ENCODE measurements at regions not wholly inside any gene's neighbourhood (a gene's known extent, or its start where the extent isn't known, plus 50 kb on each side); places are given as distances from the start of the nearest gene placed in this dataset.

GRCh38 chr4:149931431-149931830, 115.8 kb upstream of the IQCM start:
- no peaks in the 10 kb centered on the region for H3K9me3 ChIP-seq (replicated peaks; ENCODE audit: low read length)
- no peak overlapping the region for H3K4me2 ChIP-seq (ENCODE audit: low read length)
- H3K9ac ChIP-seq (ENCODE audit: low read depth, low read length): no peak overlapping the region
- no peaks in the 10 kb centered on the region for H3K36me3 ChIP-seq (ENCODE audit: insufficient read depth, low read length)
- H3K4me3 ChIP-seq (ENCODE audit: low read length): no peak overlapping the region
- no peaks in the 10 kb centered on the region for H3K27me3 ChIP-seq (ENCODE audit: control insufficient read depth, insufficient read depth, low read length)
- no peaks in the 10 kb centered on the region for H3K4me1 ChIP-seq (ENCODE audit: control insufficient read depth, insufficient read depth, low read length)

- Histone ChIP-seq H3K4me2 (ENCODE audit: low read length) (no peak overlapping the region), H3K4me1 (ENCODE audit: control insufficient read depth, insufficient read depth, low read length) (no peaks in the 10 kb centered on the region), H3K9me3 (replicated peaks; ENCODE audit: low read length) (no peaks in the 10 kb centered on the region), H3K9ac (ENCODE audit: low read depth, low read length) (no peak overlapping the region), H3K4me3 (ENCODE audit: low read length) (no peak overlapping the region), H3K36me3 (ENCODE audit: insufficient read depth, low read length) (no peaks in the 10 kb centered on the region), H3K27me3 (ENCODE audit: control insufficient read depth, insufficient read depth, low read length) (no peaks in the 10 kb centered on the region)
Observed at GRCh38 chr4:149932188-149932587, 116.5 kb upstream of the IQCM start.

GRCh38 chr4:149933120-149933519, 117.5 kb upstream of the IQCM start:
- Histone ChIP-seq H3K4me3 (ENCODE audit: low read length) (no peak overlapping the region), H3K27me3 (ENCODE audit: control insufficient read depth, insufficient read depth, low read length) (no peaks in the 10 kb centered on the region), H3K9me3 (replicated peaks; ENCODE audit: low read length) (no peaks in the 10 kb centered on the region), H3K9ac (ENCODE audit: low read depth, low read length) (no peak overlapping the region), H3K4me2 (ENCODE audit: low read length) (no peak overlapping the region), H3K4me1 (ENCODE audit: control insufficient read depth, insufficient read depth, low read length) (no peaks in the 10 kb centered on the region), H3K36me3 (ENCODE audit: insufficient read depth, low read length) (no peaks in the 10 kb centered on the region)

DNA sequence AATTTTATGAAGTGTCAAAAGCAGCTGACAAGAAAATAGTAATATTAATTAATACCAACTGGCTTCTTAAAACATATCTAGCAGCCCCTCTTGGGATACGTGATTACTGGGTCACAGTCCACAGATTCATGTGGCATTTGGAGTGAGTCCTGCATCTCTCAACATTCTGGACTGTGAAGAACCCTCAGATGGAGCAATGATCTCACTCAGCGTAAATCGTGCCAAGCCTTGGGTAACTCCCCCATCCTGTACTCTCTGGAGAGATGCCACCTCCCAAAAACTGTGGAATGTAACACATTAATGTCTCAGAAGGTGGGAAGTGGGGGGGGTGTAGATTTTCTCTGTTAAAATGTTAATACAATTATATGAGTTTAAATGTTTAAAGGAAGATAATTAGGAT, 118.2 kb upstream of the IQCM start:
- no peaks in the 10 kb centered on the region for H3K9me3 ChIP-seq (replicated peaks; ENCODE audit: low read length)

DNA sequence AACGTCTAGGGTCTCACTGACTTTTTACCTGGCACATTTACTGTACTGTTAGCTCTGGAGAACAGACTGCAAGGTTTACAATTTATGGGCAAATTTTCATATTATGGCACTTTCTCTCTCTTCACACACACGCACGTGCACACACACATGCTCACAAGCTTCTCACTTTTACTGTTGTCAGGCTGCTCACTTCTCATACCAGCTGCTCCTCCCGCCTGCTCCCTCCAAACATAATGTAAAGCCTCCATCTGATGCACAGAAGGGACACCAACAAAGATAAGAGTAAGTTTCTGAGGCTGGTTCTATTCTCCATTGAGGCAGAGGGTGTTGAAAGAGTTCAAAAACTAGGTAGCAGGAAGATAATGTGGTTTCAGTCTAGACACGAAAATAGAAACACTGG, 128.9 kb upstream of the DCLK2 start:
- Histone ChIP-seq H3K9me3 (replicated peaks; ENCODE audit: low read length) (no peaks in the 10 kb centered on the region), H3K27me3 (ENCODE audit: control insufficient read depth, insufficient read depth, low read length) (no peaks in the 10 kb centered on the region), H3K4me1 (ENCODE audit: control insufficient read depth, insufficient read depth, low read length) (no peaks in the 10 kb centered on the region), H3K9ac (ENCODE audit: low read depth, low read length) (no peak overlapping the region), H3K4me3 (ENCODE audit: low read length) (no peak overlapping the region), H3K36me3 (ENCODE audit: insufficient read depth, low read length) (no peaks in the 10 kb centered on the region), H3K4me2 (ENCODE audit: low read length) (no peak overlapping the region)

More for the DNA sequence above, 118.2 kb upstream of the IQCM start:
- H3K36me3 ChIP-seq (ENCODE audit: insufficient read depth, low read length): no peaks in the 10 kb centered on the region
- no peak overlapping the region for H3K4me2 ChIP-seq (ENCODE audit: low read length)
- no peaks in the 10 kb centered on the region for H3K27me3 ChIP-seq (ENCODE audit: control insufficient read depth, insufficient read depth, low read length)
- H3K4me1 ChIP-seq (ENCODE audit: control insufficient read depth, insufficient read depth, low read length): no peaks in the 10 kb centered on the region
- no peak overlapping the region for H3K9ac ChIP-seq (ENCODE audit: low read depth, low read length)
- H3K4me3 ChIP-seq (ENCODE audit: low read length): no peak overlapping the region

- Histone ChIP-seq H3K4me1 (ENCODE audit: control insufficient read depth, insufficient read depth, low read length) (no peaks in the 10 kb centered on the region), H3K9ac (ENCODE audit: low read depth, low read length) (no peak overlapping the region), H3K4me2 (ENCODE audit: low read length) (no peak overlapping the region), H3K36me3 (ENCODE audit: insufficient read depth, low read length) (no peaks in the 10 kb centered on the region), H3K9me3 (replicated peaks; ENCODE audit: low read length) (no peaks in the 10 kb centered on the region), H3K27me3 (ENCODE audit: control insufficient read depth, insufficient read depth, low read length) (no peaks in the 10 kb centered on the region), H3K4me3 (ENCODE audit: low read length) (no peak overlapping the region)
Observed at GRCh38 chr4:149951152-149951900, 126.9 kb upstream of the DCLK2 start.

- H3K4me1 ChIP-seq (ENCODE audit: control insufficient read depth, insufficient read depth, low read length): no peaks in the 10 kb centered on the region
- no peaks in the 10 kb centered on the region for H3K36me3 ChIP-seq (ENCODE audit: insufficient read depth, low read length)
Observed at GRCh38 chr4:149952101-149952500, 126.1 kb upstream of the DCLK2 start.

DNA sequence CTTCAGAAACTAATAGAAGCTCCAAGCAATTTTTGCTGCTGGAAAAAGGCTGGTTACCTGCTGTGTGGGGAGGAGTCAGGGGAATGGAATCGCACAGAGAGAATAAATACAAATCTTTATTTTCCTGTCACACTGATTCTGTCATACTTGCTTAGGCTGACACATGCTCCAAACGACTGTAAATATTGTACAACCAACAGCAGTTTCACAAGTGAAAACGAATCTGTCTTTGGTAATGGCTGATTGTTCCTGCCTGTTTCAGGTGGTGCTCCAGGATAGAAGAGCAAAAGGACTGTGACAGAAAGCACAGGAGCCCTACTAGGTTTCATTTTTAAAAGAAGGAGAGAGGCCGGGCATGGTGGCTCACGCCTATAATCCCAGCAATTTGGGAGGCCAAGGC, 125.5 kb upstream of the DCLK2 start:
- Histone ChIP-seq H3K4me3 (ENCODE audit: low read length) (no peak overlapping the region), H3K36me3 (ENCODE audit: insufficient read depth, low read length) (no peaks in the 10 kb centered on the region), H3K9ac (ENCODE audit: low read depth, low read length) (no peak overlapping the region), H3K4me2 (ENCODE audit: low read length) (no peak overlapping the region), H3K4me1 (ENCODE audit: control insufficient read depth, insufficient read depth, low read length) (no peaks in the 10 kb centered on the region), H3K27me3 (ENCODE audit: control insufficient read depth, insufficient read depth, low read length) (no peaks in the 10 kb centered on the region), H3K9me3 (replicated peaks; ENCODE audit: low read length) (no peaks in the 10 kb centered on the region)

More at GRCh38 chr4:149952101-149952500, 126.1 kb upstream of the DCLK2 start:
- Histone ChIP-seq H3K9me3 (replicated peaks; ENCODE audit: low read length) (no peaks in the 10 kb centered on the region), H3K9ac (ENCODE audit: low read depth, low read length) (no peak overlapping the region), H3K27me3 (ENCODE audit: control insufficient read depth, insufficient read depth, low read length) (no peaks in the 10 kb centered on the region), H3K4me3 (ENCODE audit: low read length) (no peak overlapping the region), H3K4me2 (ENCODE audit: low read length) (no peak overlapping the region)

GRCh38 chr4:149955780-149956390, 122.4 kb upstream of the DCLK2 start:
- H3K9me3 ChIP-seq (replicated peaks; ENCODE audit: low read length): no peaks in the 10 kb centered on the region
- no peaks in the 10 kb centered on the region for H3K36me3 ChIP-seq (ENCODE audit: insufficient read depth, low read length)
- H3K9ac ChIP-seq (ENCODE audit: low read depth, low read length): no peak overlapping the region
- no peaks in the 10 kb centered on the region for H3K27me3 ChIP-seq (ENCODE audit: control insufficient read depth, insufficient read depth, low read length)
- H3K4me2 ChIP-seq (ENCODE audit: low read length): no peak overlapping the region
- H3K4me3 ChIP-seq (ENCODE audit: low read length): no peak overlapping the region
- no peaks in the 10 kb centered on the region for H3K4me1 ChIP-seq (ENCODE audit: control insufficient read depth, insufficient read depth, low read length)

DNA sequence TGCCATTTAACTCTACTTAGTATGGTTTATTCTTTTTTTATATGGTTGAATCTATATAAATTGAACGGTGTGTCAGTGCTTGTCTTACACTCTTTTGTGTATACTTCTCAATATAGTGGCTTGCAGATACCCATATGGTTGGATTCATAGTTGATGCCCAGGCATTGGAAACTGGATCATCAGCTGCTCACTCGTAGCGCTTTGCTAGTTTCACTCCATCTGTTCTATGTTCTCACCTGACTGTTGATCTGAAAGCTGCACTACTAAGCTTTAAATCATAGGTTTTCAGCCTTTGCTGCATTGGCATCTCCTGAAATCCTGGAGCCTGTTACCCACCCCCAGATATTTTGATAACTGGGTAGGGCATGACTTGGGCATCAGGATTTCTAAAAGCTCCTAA, 121.6 kb upstream of the DCLK2 start:
- H3K4me3 ChIP-seq (ENCODE audit: low read length): no peak overlapping the region
- no peaks in the 10 kb centered on the region for H3K27me3 ChIP-seq (ENCODE audit: control insufficient read depth, insufficient read depth, low read length)
- H3K4me2 ChIP-seq (ENCODE audit: low read length): no peak overlapping the region
- H3K36me3 ChIP-seq (ENCODE audit: insufficient read depth, low read length): no peaks in the 10 kb centered on the region
- H3K9me3 ChIP-seq (replicated peaks; ENCODE audit: low read length): no peaks in the 10 kb centered on the region
- peaks cover 2% of the 10 kb centered on the region for H3K4me1 ChIP-seq (ENCODE audit: control insufficient read depth, insufficient read depth, low read length)
- H3K9ac ChIP-seq (ENCODE audit: low read depth, low read length): no peak overlapping the region

- H3K9ac ChIP-seq (ENCODE audit: low read depth, low read length): no peak overlapping the region
- no peak overlapping the region for H3K4me3 ChIP-seq (ENCODE audit: low read length)
- no peaks in the 10 kb centered on the region for H3K36me3 ChIP-seq (ENCODE audit: insufficient read depth, low read length)
- H3K9me3 ChIP-seq (replicated peaks; ENCODE audit: low read length): no peaks in the 10 kb centered on the region
- peaks cover 9% of the 10 kb centered on the region for H3K4me1 ChIP-seq (ENCODE audit: control insufficient read depth, insufficient read depth, low read length)
- no peak overlapping the region for H3K4me2 ChIP-seq (ENCODE audit: low read length)
- no peaks in the 10 kb centered on the region for H3K27me3 ChIP-seq (ENCODE audit: control insufficient read depth, insufficient read depth, low read length)
Observed at GRCh38 chr4:149961876-149962597, 116.2 kb upstream of the DCLK2 start.
